Frontal cortex (tissue), 1 donor: ENCODE measurements at regions not wholly inside any gene's neighbourhood (a gene's known extent, or its start where the extent isn't known, plus 50 kb on each side); places are given as distances from the start of the nearest gene placed in this dataset. TPM values are rescaled to one million over a fixed set of nuclear protein-coding genes. Genes with fewer than 3 reads are reported as not detected.

Source experiments
- small RNA-seq: library from RNA; depleted of rRNA; stranded (forward); fragments of <200 nt; gene quantifications from one replicate; pipeline ENCODE3, GENCODE V24; 2014

Small RNAs in the stretch of these regions (small RNA-seq; reads per million reads assigned to genes)
- gene RNU6-152P = not detected
